D721Med (cell line): ENCODE measurements at regions not wholly inside any gene's neighbourhood (a gene's known extent, or its start where the extent isn't known, plus 50 kb on each side); places are given as distances from the start of the nearest gene placed in this dataset.

Experiments used
- DNase-seq: peaks from one replicate; pipeline ENCODE4 v3.0.0; 2011; ENCODE audit warnings: low spot score; ENCODE audit not compliant: insufficient read length
- FAIRE-seq: peaks from 2 replicates; lab custom pipeline; 2011; peaks lifted over from hg19 to GRCh38; lab: Jason Lieb, UNC
- CTCF ChIP-seq: IDR thresholded peaks from 2 replicates; pipeline ENCODE4 v1.5.1; 2012; ENCODE audit warnings: mild to moderate bottlenecking, control low read depth; ENCODE audit not compliant: insufficient read depth; ENCODE audit errors: missing control alignments

- TF ChIP-seq CTCF: no peak
- no peak for FAIRE-seq
- DNase-seq: no peak
Observed at GRCh38 chr3:144381607-144382006, 410.0 kb downstream of the DIPK2A start.

GRCh38 chr3:144384241-144384979 is 412.8 kb downstream of the DIPK2A start:
- no peak for DNase-seq
- TF ChIP-seq CTCF: no peak
- FAIRE-seq: no peak

GRCh38 chr3:144390786-144391185 is 419.2 kb downstream of the DIPK2A start:
- DNase-seq: no peak
- no peak for TF ChIP-seq CTCF

GRCh38 chr3:144391236-144391635 is 419.6 kb downstream of the DIPK2A start:
- FAIRE-seq (no peak), DNase-seq (no peak)
- no peak for TF ChIP-seq CTCF

More at GRCh38 chr3:144390786-144391185, 419.2 kb downstream of the DIPK2A start:
- FAIRE-seq: no peak

GRCh38 chr3:144394032-144394431 is 422.4 kb downstream of the DIPK2A start:
- no peak for TF ChIP-seq CTCF
- DNase-seq (no peak), FAIRE-seq (no peak)

- FAIRE-seq: no peak
- no peak for TF ChIP-seq CTCF
Observed at GRCh38 chr3:144402430-144402829, 430.8 kb downstream of the DIPK2A start.

GRCh38 chr3:144403040-144403457 is 431.4 kb downstream of the DIPK2A start:
- no peak for TF ChIP-seq CTCF
- FAIRE-seq (no peak), DNase-seq (no peak)

More at GRCh38 chr3:144402430-144402829, 430.8 kb downstream of the DIPK2A start:
- no peak for DNase-seq
